GM12872 (cell line): ENCODE measurements at regions not wholly inside any gene's neighbourhood (a gene's known extent, or its start where the extent isn't known, plus 50 kb on each side); places are given as distances from the start of the nearest gene placed in this dataset.
A peak's percentile ranks its signal among the peaks of the same experiment; 100 is the strongest.

Source experiments
- CTCF ChIP-seq: IDR thresholded peaks from 3 replicates; pipeline ENCODE4 v1.5.1; 2011; ENCODE audit warnings: low read depth, mild to moderate bottlenecking, low read length, moderate library complexity; ENCODE audit not compliant: insufficient read depth

GRCh38 chr6:51335543-51335942, 516.9 kb downstream of the TFAP2B start:
- TF ChIP-seq CTCF, result no peak

- no peak for TF ChIP-seq CTCF
Observed at GRCh38 chr6:51336185-51336584, 517.5 kb downstream of the TFAP2B start.

GRCh38 chr6:51337277-51337676, 518.6 kb downstream of the TFAP2B start:
- TF ChIP-seq CTCF, result no peak

- TF ChIP-seq CTCF, result no peak
Observed at GRCh38 chr6:51339108-51339507, 520.4 kb downstream of the TFAP2B start.

GRCh38 chr6:51339728-51340127, 521.1 kb downstream of the TFAP2B start:
- TF ChIP-seq CTCF, result no peak

- TF ChIP-seq CTCF, result no peak
Observed at GRCh38 chr6:51342393-51342792, 523.7 kb downstream of the TFAP2B start.

GRCh38 chr6:51349857-51350256, 531.2 kb downstream of the TFAP2B start:
- no peak for TF ChIP-seq CTCF

GRCh38 chr6:51350308-51350904, 531.7 kb downstream of the TFAP2B start:
- TF ChIP-seq CTCF, result peak; percentile 48
